ENCODE measurements at regions not wholly inside any gene's neighbourhood (a gene's known extent, or its start where the extent isn't known, plus 50 kb on each side); places are given as distances from the start of the nearest gene placed in this dataset.

- TF ChIP-seq CTCF (conservative IDR thresholded peaks at IDR 0.05; ENCODE audit: low read depth in 2 of 2) (no peak), REST (IDR thresholded peaks at IDR 0.05; ENCODE audit: unreplicated experiment) (no peak), EZH2phosphoT487 (IDR thresholded peaks at IDR 0.05; ENCODE audit: unreplicated experiment) (no peak), POLR2AphosphoS5 (IDR thresholded peaks at IDR 0.05; ENCODE audit: low read depth) (no peak), CREB1 (CRISPR knock-in tag; IDR thresholded peaks at IDR 0.05; ENCODE audit: low read depth) (no peak), EZH2 (IDR thresholded peaks at IDR 0.05; ENCODE audit: low read depth, unreplicated experiment) (no peak)
Measured at GRCh38 chr5:107771926-107772325, 101.2 kb upstream of the EFNA5 start.
